Heart left ventricle (tissue), 13 donors: ENCODE measurements at regions not wholly inside any gene's neighbourhood (a gene's known extent, or its start where the extent isn't known, plus 50 kb on each side); places are given as distances from the start of the nearest gene placed in this dataset.

Experiments used
- POLR2A ChIP-seq, 2 donors: fragments of 450-650 bp; IDR thresholded peaks; one replicate each; pipeline ENCODE4 v1.6.1; 2017; ENCODE audit warnings: antibody characterized with exemption in 2 of 2, mild to moderate bottlenecking in 2 of 2, moderate library complexity in 2 of 2
- TF ChIP-seq, protein P1 (sequence below), 12 donors: fragments of 200-600 bp; sonication (generic) in 4 of 12; IDR thresholded peaks; one replicate each; pipeline versions ENCODE4 v1.5.0 to v1.8.0; 2018 to 2022; ENCODE audit warnings: antibody characterized with exemption in 12 of 12, mild to moderate bottlenecking in 5 of 12
- donor health status: ischemic (EF 13 %, LVEDD 7.1; RV severe dilation, severe dysfunction).
- donor health status: DM: no; HTN: yes; CAD: no.
- donor health status: DM: no; HTN: no; CAD: no.
- donor health status: ischemic (EF 25% LVEDD 6.9; RV normal size, moderate dysfunction).
- donor health status: ischemic (EF 25% LVEDD 5.7; RV mildly dilated, moderate dysfunction).
- donor health status: ischemic (EF 35%, LVEDD 5.7; RV mildly dilated, moderate dysfunction).
- donor health status: nonischemic (EF 11% LVEDD 7.7; RV severe dilation, severe dysfunction).
- donor health status: DM: yes; HTN: yes; CAD: no.
- donor health status: PGD.
- donor health status: ischemic (EF 29% LVEDD 5.4; RV normal size, mild dysfunction).
- donor health status: nonischemic (EF 23%, LVEDD 6.1; RV moderate dilation, normal function).

DNA sequence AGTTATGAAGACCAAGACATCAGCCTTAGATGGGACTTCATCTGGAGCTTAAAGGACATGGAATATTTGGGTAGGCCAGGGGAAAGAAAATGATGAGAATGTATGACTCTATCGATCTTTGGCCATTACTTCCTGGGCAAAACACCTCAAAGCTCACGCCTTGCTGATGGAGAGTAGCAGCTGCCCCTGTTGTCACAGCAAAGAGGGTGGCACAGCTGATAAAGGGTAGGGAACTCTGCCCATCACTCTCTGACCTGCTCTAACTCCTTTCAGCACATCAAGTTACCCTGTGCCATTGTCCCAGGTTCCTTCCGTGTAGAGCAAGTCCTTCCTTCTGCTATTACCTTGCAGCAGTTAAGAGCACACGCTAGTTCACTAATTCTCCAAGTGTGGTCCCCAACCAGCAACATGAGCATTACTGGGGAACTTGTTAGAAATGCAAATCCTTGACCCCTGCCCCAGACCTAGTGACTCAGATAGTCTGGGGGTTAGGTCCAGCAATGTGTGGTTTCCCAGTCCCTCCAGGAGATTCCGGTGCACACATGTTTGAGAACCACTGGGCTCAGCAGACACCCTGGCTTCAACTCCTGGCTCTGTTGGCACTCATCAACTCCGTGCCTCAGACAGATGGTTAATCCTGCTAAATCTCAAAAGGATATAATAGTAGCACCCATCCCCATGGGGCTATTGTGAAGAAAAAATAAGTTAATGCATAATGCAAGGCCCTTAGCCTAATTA lies 93.7 kb upstream of the EEA1 start:
- TF ChIP-seq, protein P1, sequence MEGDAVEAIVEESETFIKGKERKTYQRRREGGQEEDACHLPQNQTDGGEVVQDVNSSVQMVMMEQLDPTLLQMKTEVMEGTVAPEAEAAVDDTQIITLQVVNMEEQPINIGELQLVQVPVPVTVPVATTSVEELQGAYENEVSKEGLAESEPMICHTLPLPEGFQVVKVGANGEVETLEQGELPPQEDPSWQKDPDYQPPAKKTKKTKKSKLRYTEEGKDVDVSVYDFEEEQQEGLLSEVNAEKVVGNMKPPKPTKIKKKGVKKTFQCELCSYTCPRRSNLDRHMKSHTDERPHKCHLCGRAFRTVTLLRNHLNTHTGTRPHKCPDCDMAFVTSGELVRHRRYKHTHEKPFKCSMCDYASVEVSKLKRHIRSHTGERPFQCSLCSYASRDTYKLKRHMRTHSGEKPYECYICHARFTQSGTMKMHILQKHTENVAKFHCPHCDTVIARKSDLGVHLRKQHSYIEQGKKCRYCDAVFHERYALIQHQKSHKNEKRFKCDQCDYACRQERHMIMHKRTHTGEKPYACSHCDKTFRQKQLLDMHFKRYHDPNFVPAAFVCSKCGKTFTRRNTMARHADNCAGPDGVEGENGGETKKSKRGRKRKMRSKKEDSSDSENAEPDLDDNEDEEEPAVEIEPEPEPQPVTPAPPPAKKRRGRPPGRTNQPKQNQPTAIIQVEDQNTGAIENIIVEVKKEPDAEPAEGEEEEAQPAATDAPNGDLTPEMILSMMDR (IDR thresholded peaks at IDR 0.05): no peak
- no peak for TF ChIP-seq POLR2A (IDR thresholded peaks at IDR 0.05)
